K562 (cell line): ENCODE measurements at regions not wholly inside any gene's neighbourhood (a gene's known extent, or its start where the extent isn't known, plus 50 kb on each side); places are given as distances from the start of the nearest gene placed in this dataset.

ENCODE experiments used
- ARNT ChIP-seq, 2 experiments: fragments of 450-650 bp; IDR thresholded peaks; 2 replicates each; pipeline ENCODE4 v1.6.1; 2016; ENCODE audit warnings: mild to moderate bottlenecking in 1 of 2
- CC2D1A ChIP-seq: fragments of 450-650 bp; IDR thresholded peaks from 2 replicates; pipeline ENCODE4 v1.6.1; 2017; ENCODE audit warnings: mild to moderate bottlenecking
- E2F1 ChIP-seq: sonication (generic); formaldehyde crosslinking; IDR thresholded peaks from 2 replicates; pipeline ENCODE4 v1.8.1; 2023; ENCODE audit warnings: mild to moderate bottlenecking, missing genetic modification reagents, moderate library complexity
- ELF1 ChIP-seq: fragments of 200-800 bp; sonication (Bioruptor generic); IDR thresholded peaks from 2 replicates; pipeline ENCODE4 v1.6.1; 2016; ENCODE audit warnings: missing genetic modification characterization, missing compliant biosample characterization
- EZH2 ChIP-seq: IDR thresholded peaks from 2 replicates; pipeline ENCODE4 v1.6.1; 2012; ENCODE audit warnings: low read depth, mild to moderate bottlenecking, inconsistent platforms, low read length, borderline replicate concordance
- FOXK2 ChIP-seq, 2 experiments: fragments of 450-650 bp; IDR thresholded peaks in 1 of 2; conservative IDR thresholded peaks in 1 of 2; 2 replicates each; pipeline ENCODE4 v1.6.1; 2016; ENCODE audit warnings: low read depth in 2 of 2, mild to moderate bottlenecking in 1 of 2
- HDAC3 ChIP-seq: fragments of 450-650 bp; IDR thresholded peaks from 2 replicates; pipeline ENCODE4 v1.6.1; 2018; ENCODE audit warnings: borderline replicate concordance, mild to moderate bottlenecking, moderate library complexity; ENCODE audit not compliant: partially characterized antibody
- HNRNPLL ChIP-seq: fragments of 200-400 bp; formaldehyde crosslinking; IDR thresholded peaks from 2 replicates; pipeline ENCODE4 v1.6.1; 2017; ENCODE audit warnings: low read length, low read depth, mild to moderate bottlenecking; ENCODE audit not compliant: poor library complexity, severe bottlenecking
- MTF1 ChIP-seq: fragments of 250-450 bp; sonication (Bioruptor Pico); IDR thresholded peaks from 2 replicates; pipeline ENCODE4 v1.9.0; 2021; ENCODE audit warnings: moderate library complexity, mild to moderate bottlenecking, inconsistent platforms, borderline replicate concordance
- MYBL2 ChIP-seq, 2 experiments: fragments of 450-650 bp in 1 of 2; sonication (generic) in 1 of 2; formaldehyde crosslinking in 1 of 2; IDR thresholded peaks; 2 replicates each; pipeline versions ENCODE4 v1.6.1 to v1.8.1; 2017 to 2022; ENCODE audit warnings: borderline replicate concordance in 1 of 2, inconsistent platforms in 1 of 2, low read depth in 1 of 2, mild to moderate bottlenecking in 1 of 2, missing genetic modification reagents in 1 of 2, moderate library complexity in 1 of 2
- NFATC3 ChIP-seq: fragments of 450-650 bp; IDR thresholded peaks from 2 replicates; pipeline ENCODE4 v1.6.1; 2017; ENCODE audit warnings: mild to moderate bottlenecking
- POLR2G ChIP-seq: fragments of 200-400 bp; formaldehyde crosslinking; IDR thresholded peaks from 2 replicates; pipeline ENCODE4 v1.6.1; 2017; ENCODE audit warnings: low read depth, mild to moderate bottlenecking, antibody characterized with exemption, low read length, moderate library complexity
- RCOR1 ChIP-seq, 2 experiments: IDR thresholded peaks; 2 replicates each; pipeline ENCODE4 v1.6.1; 2012; ENCODE audit warnings: low read depth in 2 of 2, low read length in 2 of 2, borderline replicate concordance in 1 of 2, improper control_type of control experiment in 1 of 2
- SMAD2 ChIP-seq: fragments of 150-350 bp; IDR thresholded peaks from 2 replicates; pipeline ENCODE4 v1.6.1; 2014; ENCODE audit warnings: low read depth, mild to moderate bottlenecking, low read length
- SRSF3 ChIP-seq: fragments of 200-400 bp; formaldehyde crosslinking; IDR thresholded peaks from 2 replicates; pipeline ENCODE4 v1.6.1; 2016; ENCODE audit warnings: mild to moderate bottlenecking, low read length, moderate library complexity; ENCODE audit not compliant: insufficient read depth
- ZBED1 ChIP-seq: IDR thresholded peaks from 2 replicates; pipeline ENCODE4 v1.6.1; 2014
- ZNF384 ChIP-seq: IDR thresholded peaks from 2 replicates; pipeline ENCODE4 v1.6.1; 2012; ENCODE audit warnings: low read depth, low read length, improper control_type of control experiment
- ZNF518B ChIP-seq: fragments of 250-450 bp; sonication (Bioruptor Pico); IDR thresholded peaks from 2 replicates; pipeline ENCODE4 v1.5.0; 2021; ENCODE audit warnings: mild to moderate bottlenecking, moderate library complexity
- ZNF668 ChIP-seq: fragments of 250-450 bp; sonication (Bioruptor Pico); IDR thresholded peaks from 2 replicates; pipeline ENCODE4 v1.8.0; 2022; ENCODE audit warnings: mild to moderate bottlenecking, inconsistent platforms
- ZNF696 ChIP-seq: fragments of 250-450 bp; sonication (Bioruptor Pico); conservative IDR thresholded peaks from 2 replicates; pipeline ENCODE4 v1.4.0; 2020; ENCODE audit warnings: mild to moderate bottlenecking, moderate library complexity
- TF ChIP-seq, protein P1 (sequence below): sonication (generic); formaldehyde crosslinking; IDR thresholded peaks from 2 replicates; pipeline ENCODE4 v1.8.0; 2022; ENCODE audit warnings: missing genetic modification reagents, mild to moderate bottlenecking, borderline replicate concordance

DNA sequence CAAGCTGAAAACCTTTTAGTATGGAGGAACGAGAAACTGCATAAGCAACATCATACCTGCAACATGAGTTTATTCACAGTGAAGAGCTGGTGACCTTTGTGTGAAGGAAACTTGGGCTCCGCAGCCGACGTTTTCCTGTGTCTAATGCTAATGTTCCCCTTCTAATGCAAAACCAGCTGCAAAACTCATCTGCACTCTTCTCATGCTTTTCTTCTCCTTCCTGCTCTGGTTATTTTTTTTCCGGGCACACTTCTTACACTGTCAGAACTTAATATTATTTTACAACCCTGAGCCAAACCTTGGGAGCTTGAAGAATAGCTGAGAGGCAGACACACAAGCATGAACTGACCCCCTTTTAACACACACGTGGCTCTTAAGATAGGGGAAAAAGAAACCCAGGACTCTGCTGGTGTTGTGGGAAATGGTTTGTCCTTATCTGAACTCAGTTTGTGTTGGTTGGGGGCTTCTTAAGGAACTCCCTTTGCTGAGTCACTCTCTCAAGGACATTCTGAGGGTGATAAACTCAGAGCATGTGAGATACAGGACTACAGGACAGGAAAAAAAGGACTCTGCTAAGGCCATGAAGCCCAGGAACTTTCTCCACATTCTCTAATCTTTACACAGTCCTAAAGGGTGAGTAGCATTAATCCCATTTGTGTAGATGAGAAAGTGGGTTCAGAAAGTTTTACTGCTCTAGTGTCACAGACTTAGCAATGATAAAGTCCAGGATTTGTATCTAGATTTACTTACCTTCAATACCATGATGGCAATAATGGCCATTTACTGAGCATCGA lies 439.3 kb upstream of the TRIB2 start (continued):
- TF ChIP-seq ZNF518B (CRISPR knock-in tag): no peak
- peak; percentile 28; the same call in 1 of the 2 replicates for TF ChIP-seq POLR2G
- TF ChIP-seq SMAD2: no peak
- no peak for TF ChIP-seq ZBED1
- TF ChIP-seq EZH2: no peak
- TF ChIP-seq FOXK2 (conservative IDR thresholded peaks at IDR 0.05 in 1 of 2, IDR thresholded peaks at IDR 0.05 in 1 of 2; ENCODE audit: low read depth in 2 of 2): peak; percentile 77 to 83
- TF ChIP-seq E2F1 (CRISPR knock-in tag): no peak
- TF ChIP-seq ZNF668 (CRISPR knock-in tag): no peak
- no peak for TF ChIP-seq SRSF3
- TF ChIP-seq MYBL2 (IDR thresholded peaks at IDR 0.05; ENCODE audit: low read depth): no peak
- TF ChIP-seq MYBL2 (CRISPR knock-in tag; IDR thresholded peaks at IDR 0.05; ENCODE audit: borderline replicate concordance): no peak
- TF ChIP-seq HDAC3: peak; percentile 83
- TF ChIP-seq ZNF696 (CRISPR knock-in tag): no peak
- TF ChIP-seq, protein P1, sequence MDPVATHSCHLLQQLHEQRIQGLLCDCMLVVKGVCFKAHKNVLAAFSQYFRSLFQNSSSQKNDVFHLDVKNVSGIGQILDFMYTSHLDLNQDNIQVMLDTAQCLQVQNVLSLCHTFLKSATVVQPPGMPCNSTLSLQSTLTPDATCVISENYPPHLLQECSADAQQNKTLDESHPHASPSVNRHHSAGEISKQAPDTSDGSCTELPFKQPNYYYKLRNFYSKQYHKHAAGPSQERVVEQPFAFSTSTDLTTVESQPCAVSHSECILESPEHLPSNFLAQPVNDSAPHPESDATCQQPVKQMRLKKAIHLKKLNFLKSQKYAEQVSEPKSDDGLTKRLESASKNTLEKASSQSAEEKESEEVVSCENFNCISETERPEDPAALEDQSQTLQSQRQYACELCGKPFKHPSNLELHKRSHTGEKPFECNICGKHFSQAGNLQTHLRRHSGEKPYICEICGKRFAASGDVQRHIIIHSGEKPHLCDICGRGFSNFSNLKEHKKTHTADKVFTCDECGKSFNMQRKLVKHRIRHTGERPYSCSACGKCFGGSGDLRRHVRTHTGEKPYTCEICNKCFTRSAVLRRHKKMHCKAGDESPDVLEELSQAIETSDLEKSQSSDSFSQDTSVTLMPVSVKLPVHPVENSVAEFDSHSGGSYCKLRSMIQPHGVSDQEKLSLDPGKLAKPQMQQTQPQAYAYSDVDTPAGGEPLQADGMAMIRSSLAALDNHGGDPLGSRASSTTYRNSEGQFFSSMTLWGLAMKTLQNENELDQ (CRISPR knock-in tag): no peak
- 0 out of 2 replicates have a peak, but pooled peaks have one; percentile 8 for TF ChIP-seq MTF1 (CRISPR knock-in tag)
- peak; percentile 53 to 54; a peak in 1 of 4 replicates for TF ChIP-seq ARNT (IDR thresholded peaks at IDR 0.05)
- no peak for TF ChIP-seq ELF1 (tag)
- peak in 1 of 2 experiments; percentile 87; a peak in 2 of 4 replicates for TF ChIP-seq RCOR1 (IDR thresholded peaks at IDR 0.05; ENCODE audit: borderline replicate concordance in 1 of 2, low read depth in 2 of 2, low read length in 2 of 2)
- peak; percentile 7; the same call in 1 of the 2 replicates for TF ChIP-seq ZNF384
- TF ChIP-seq NFATC3: no peak; the same call in 1 of the 2 replicates
- no peak; the same call in none of the 2 replicates for TF ChIP-seq CC2D1A
- no peak for TF ChIP-seq HNRNPLL
